WTC11 (cell line): ENCODE measurements at regions not wholly inside any gene's neighbourhood (a gene's known extent, or its start where the extent isn't known, plus 50 kb on each side); places are given as distances from the start of the nearest gene placed in this dataset.

Experiments
- ATAC-seq: fragments of 200-7000 bp; cut with Tn5 transposase; 2 replicates; pipeline ENCODE4 v1.10.0; 2021; ENCODE audit warnings: mild to moderate bottlenecking, moderate library complexity
- CTCF ChIA-PET: fragments of 300-600 bp; sonication (Branson Sonifier 250); formaldehyde crosslinking; loops from one replicate; lab custom pipeline; 2021; ENCODE audit warnings: antibody characterized with exemption; lab: Charles Lee
- POLR2A ChIA-PET: fragments of 350-600 bp; sonication (Branson Sonifier 250); formaldehyde crosslinking; loops from one replicate; lab custom pipeline; 2021; ENCODE audit warnings: antibody characterized with exemption; lab: Charles Lee
- DNase-seq: peaks from one replicate; pipeline ENCODE4 v3.0.0; 2021; ENCODE audit warnings: low spot score
- H3K27ac Mint-ChIP-seq: 2 replicates; pipeline ENCODE4 v1.8.0; 2021; ENCODE audit warnings: mixed read lengths
- H3K27me3 Mint-ChIP-seq: 2 replicates; pipeline ENCODE4 v1.8.0; 2021; ENCODE audit warnings: low read depth, mild to moderate bottlenecking, moderate library complexity, mixed read lengths
- H3K36me3 Mint-ChIP-seq: 2 replicates; pipeline ENCODE4 v1.8.0; 2021; ENCODE audit warnings: mixed read lengths
- H3K4me1 Mint-ChIP-seq: 2 replicates; pipeline ENCODE4 v1.8.0; 2022; ENCODE audit warnings: mixed read lengths
- H3K4me3 Mint-ChIP-seq: 2 replicates; pipeline ENCODE4 v1.8.0; 2021; ENCODE audit warnings: mild to moderate bottlenecking, moderate library complexity, mixed read lengths
- H3K9me3 Mint-ChIP-seq: 2 replicates; pipeline ENCODE4 v1.8.0; 2021; ENCODE audit warnings: mixed read lengths
- AFF4 ChIP-seq: sonication (generic); formaldehyde crosslinking; IDR thresholded peaks from 2 replicates; pipeline ENCODE4 v1.8.1; 2023; ENCODE audit warnings: mild to moderate bottlenecking, missing genetic modification reagents, borderline replicate concordance
- AR ChIP-seq: fragments of 250-450 bp; sonication (Bioruptor Pico); IDR thresholded peaks from 2 replicates; pipeline ENCODE4 v1.9.0; 2021; ENCODE audit warnings: mild to moderate bottlenecking
- EMX1 ChIP-seq: fragments of 250-450 bp; sonication (Bioruptor Pico); IDR thresholded peaks from 2 replicates; pipeline ENCODE4 v1.8.0; 2021; ENCODE audit warnings: mild to moderate bottlenecking
- ERG ChIP-seq: fragments of 250-450 bp; sonication (Bioruptor Pico); IDR thresholded peaks from 2 replicates; pipeline ENCODE4 v1.8.0; 2021; ENCODE audit warnings: mild to moderate bottlenecking
- FOXK1 ChIP-seq: sonication (generic); formaldehyde crosslinking; IDR thresholded peaks from 2 replicates; pipeline ENCODE4 v1.8.0; 2022; ENCODE audit warnings: mild to moderate bottlenecking, moderate library complexity, missing genetic modification reagents
- HMGXB4 ChIP-seq: sonication (generic); formaldehyde crosslinking; IDR thresholded peaks from 2 replicates; pipeline ENCODE4 v1.8.1; 2023; ENCODE audit warnings: mild to moderate bottlenecking, moderate library complexity, missing genetic modification reagents
- IRF1 ChIP-seq: sonication (generic); formaldehyde crosslinking; IDR thresholded peaks from 2 replicates; pipeline ENCODE4 v1.8.0; 2023; ENCODE audit warnings: missing genetic modification reagents
- IRF2 ChIP-seq: sonication (generic); formaldehyde crosslinking; IDR thresholded peaks from 2 replicates; pipeline ENCODE4 v1.8.0; 2022; ENCODE audit warnings: low read depth, missing genetic modification reagents, borderline replicate concordance
- NR2C2 ChIP-seq: sonication (generic); formaldehyde crosslinking; IDR thresholded peaks from 2 replicates; pipeline ENCODE4 v1.8.0; 2022; ENCODE audit warnings: mild to moderate bottlenecking, missing genetic modification reagents
- PREB ChIP-seq: sonication (generic); formaldehyde crosslinking; IDR thresholded peaks from 2 replicates; pipeline ENCODE4 v1.8.1; 2022; ENCODE audit warnings: mild to moderate bottlenecking, missing genetic modification reagents, moderate library complexity, borderline replicate concordance
- SP1 ChIP-seq: sonication (generic); formaldehyde crosslinking; conservative IDR thresholded peaks from 2 replicates; pipeline ENCODE4 v1.8.1; 2022; ENCODE audit warnings: missing genetic modification reagents
- TP53 ChIP-seq: sonication (generic); formaldehyde crosslinking; IDR thresholded peaks from 2 replicates; pipeline ENCODE4 v1.8.1; 2023; ENCODE audit warnings: mild to moderate bottlenecking, missing genetic modification reagents
- ZMAT4 ChIP-seq: fragments of 250-450 bp; sonication (Bioruptor Pico); IDR thresholded peaks from 2 replicates; pipeline ENCODE4 v1.9.0; 2021; ENCODE audit warnings: mild to moderate bottlenecking
- ZNF121 ChIP-seq: sonication (generic); formaldehyde crosslinking; IDR thresholded peaks from 2 replicates; pipeline ENCODE4 v1.8.0; 2023; ENCODE audit warnings: missing genetic modification reagents
- ZNF263 ChIP-seq: sonication (generic); formaldehyde crosslinking; IDR thresholded peaks from 2 replicates; pipeline ENCODE4 v1.8.1; 2022; ENCODE audit warnings: low read depth, mild to moderate bottlenecking, moderate library complexity, missing genetic modification reagents
- ZNF281 ChIP-seq: sonication (generic); formaldehyde crosslinking; IDR thresholded peaks from 2 replicates; pipeline ENCODE4 v1.8.0; 2023; ENCODE audit warnings: mild to moderate bottlenecking, missing genetic modification reagents
- ZNF317 ChIP-seq: sonication (generic); formaldehyde crosslinking; IDR thresholded peaks from 2 replicates; pipeline ENCODE4 v1.8.1; 2023; ENCODE audit warnings: low read depth, mild to moderate bottlenecking, moderate library complexity, missing genetic modification reagents, borderline replicate concordance
- ZNF416 ChIP-seq: fragments of 250-450 bp; sonication (Bioruptor Pico); IDR thresholded peaks from 2 replicates; pipeline ENCODE4 v1.9.0; 2021; ENCODE audit warnings: mild to moderate bottlenecking, inconsistent platforms

GRCh38 chr10:57921140-57921539 is 346.6 kb downstream of the IPMK start (continued):
- TF ChIP-seq AFF4 (no peak), ZMAT4 (CRISPR knock-in tag) (no peak), ZNF281 (CRISPR knock-in tag) (no peak), HMGXB4 (no peak)

GRCh38 chr10:57919864-57920263 is 347.8 kb downstream of the IPMK start:
- ATAC-seq, result no peak
- DNase-seq, result no peak
- no peak overlapping the region for H3K4me3 Mint-ChIP-seq
- no peaks in the 10 kb centered on the region for H3K36me3 Mint-ChIP-seq
- no peak overlapping the region for H3K27ac Mint-ChIP-seq
- POLR2A ChIA-PET, result no interaction called here
- H3K27me3 Mint-ChIP-seq, result no peaks in the 10 kb centered on the region
- H3K9me3 Mint-ChIP-seq, result no peaks in the 10 kb centered on the region
- CTCF ChIA-PET, result no interaction called here
- H3K4me1 Mint-ChIP-seq, result peaks cover 12% of the 10 kb centered on the region
- no peak for TF ChIP-seq ZNF263
- no peak for TF ChIP-seq ZNF416
- no peak for TF ChIP-seq SP1 (CRISPR knock-in tag)
- no peak for TF ChIP-seq ERG (CRISPR knock-in tag)
- TF ChIP-seq TP53, result no peak
- no peak for TF ChIP-seq NR2C2 (CRISPR knock-in tag)
- no peak for TF ChIP-seq ZNF121 (CRISPR knock-in tag)
- TF ChIP-seq IRF1 (CRISPR knock-in tag), result no peak
- TF ChIP-seq FOXK1, result no peak
- no peak for TF ChIP-seq EMX1 (CRISPR knock-in tag)
- no peak for TF ChIP-seq AR (CRISPR knock-in tag)
- TF ChIP-seq PREB, result no peak
- no peak for TF ChIP-seq IRF2 (CRISPR knock-in tag)
- no peak for TF ChIP-seq ZMAT4 (CRISPR knock-in tag)
- no peak for TF ChIP-seq ZNF317 (CRISPR knock-in tag)
